ENCODE measurements at regions not wholly inside any gene's neighbourhood (a gene's known extent, or its start where the extent isn't known, plus 50 kb on each side); places are given as distances from the start of the nearest gene placed in this dataset.
"Not testable (repeated sequence)": the region's sequence is repeated elsewhere in the genome, so short reads cannot be mapped to it uniquely, and the experiment has no call there.

GRCh38 chrX:47771473-47771872 is 65.2 kb upstream of the ZNF81 start (continued):
- no peak for TF ChIP-seq POLR2G (IDR thresholded peaks at IDR 0.05; ENCODE audit: low read depth, low read length)
- no peak for TF ChIP-seq SMARCC2 (IDR thresholded peaks at IDR 0.05)
- no peak for TF ChIP-seq DNMT1 (CRISPR knock-in tag; IDR thresholded peaks at IDR 0.05)
- no peak for TF ChIP-seq MEIS1 (CRISPR knock-in tag; IDR thresholded peaks at IDR 0.05; ENCODE audit: borderline replicate concordance)
- TF ChIP-seq RBM39 (IDR thresholded peaks at IDR 0.05; ENCODE audit: low read depth, low read length, poor library complexity, severe bottlenecking): no peak
- no peak for TF ChIP-seq ZNF253 (CRISPR knock-in tag; IDR thresholded peaks at IDR 0.05; ENCODE audit: borderline replicate concordance)

GRCh38 chrX:47762826-47763225 is 73.9 kb upstream of the ZNF81 start:
- H2AFZ ChIP-seq (ENCODE audit: low read length); H3K27me3 ChIP-seq (ENCODE audit: control insufficient read depth in 1 of 2, insufficient read depth in 2 of 2, low read length in 2 of 2); CTCF ChIA-PET (ENCODE audit: low intra/inter-chr PET ratio, low total read pairs); BruUV-seq (replicated peaks); H3K4me3 ChIP-seq (replicated peaks in 1 of 3; ENCODE audit: insufficient read depth in 1 of 3, low read depth in 2 of 3, low read length in 3 of 3); H3K27ac ChIP-seq (ENCODE audit: extremely low read length, insufficient read depth, low read length); DNase-seq (ENCODE audit: low spot score); intact Hi-C loops (cut with micrococcal nuclease; ENCODE audit: unreplicated experiment); H3K79me2 ChIP-seq (ENCODE audit: insufficient read depth, low read length); in situ Hi-C loops (cut with HindIII; ENCODE audit: extremely low pct_ligation_motif_present, low pct_unique_long_range_greater_than_20kb); FAIRE-seq; ATAC-seq; H3K4me1 ChIP-seq (ENCODE audit: insufficient read depth, low read length); H3K4me2 ChIP-seq (ENCODE audit: low read depth, low read length); H4K20me1 ChIP-seq (ENCODE audit: insufficient read depth, low read length); H3K36me3 ChIP-seq (replicated peaks in 1 of 2; ENCODE audit: control insufficient read depth in 1 of 2, insufficient read depth in 2 of 2, low read length in 2 of 2); H3K9ac ChIP-seq (ENCODE audit: insufficient read depth, low read depth, low read length); H3K9me3 ChIP-seq (ENCODE audit: low read length); POLR2A ChIA-PET: not testable (repeated sequence)
- 88% methylated on average over 1 of the region's 1 CpG for WGBS (ENCODE audit: low lambda C conversion rate)

- CTCF ChIA-PET (ENCODE audit: low intra/inter-chr PET ratio, low total read pairs): no interaction called here
- in situ Hi-C loops (cut with HindIII; ENCODE audit: extremely low pct_ligation_motif_present, low pct_unique_long_range_greater_than_20kb): no loop called here
- no peak overlapping the region for H3K9ac ChIP-seq (ENCODE audit: insufficient read depth, low read depth, low read length)
- no peak for TF ChIP-seq ZNF720 (CRISPR knock-in tag; IDR thresholded peaks at IDR 0.05)
- no peak for TF ChIP-seq ZNF12 (CRISPR knock-in tag; IDR thresholded peaks at IDR 0.05)
- TF ChIP-seq ZNF780A (CRISPR knock-in tag; IDR thresholded peaks at IDR 0.05): no peak
- TF ChIP-seq ZNF747 (CRISPR knock-in tag; IDR thresholded peaks at IDR 0.05; ENCODE audit: borderline replicate concordance): no peak
- no peak for TF ChIP-seq ZNF772 (CRISPR knock-in tag; IDR thresholded peaks at IDR 0.05)
- TF ChIP-seq ZBTB1 (CRISPR knock-in tag; IDR thresholded peaks at IDR 0.05; ENCODE audit: borderline replicate concordance): no peak
- no peak for TF ChIP-seq ZBTB26 (CRISPR knock-in tag; IDR thresholded peaks at IDR 0.05; ENCODE audit: borderline replicate concordance)
- no peak for TF ChIP-seq ZNF564 (CRISPR knock-in tag; IDR thresholded peaks at IDR 0.05)
- TF ChIP-seq SP140L (CRISPR knock-in tag; IDR thresholded peaks at IDR 0.05; ENCODE audit: borderline replicate concordance): no peak
- no peak for TF ChIP-seq TRIM22 (IDR thresholded peaks at IDR 0.05)
- TF ChIP-seq NR2F6 (IDR thresholded peaks at IDR 0.05): no peak
- no peak for TF ChIP-seq NR2F6 (CRISPR knock-in tag; IDR thresholded peaks at IDR 0.05)
- TF ChIP-seq PITX1 (CRISPR knock-in tag; IDR thresholded peaks at IDR 0.05): no peak
Measured at GRCh38 chrX:47752685-47753084, 84.0 kb upstream of the ZNF81 start.

More at GRCh38 chrX:47752685-47753084, 84.0 kb upstream of the ZNF81 start:
- no TSS peak for BruUV-seq (replicated peaks)
- H3K4me1 ChIP-seq (ENCODE audit: insufficient read depth, low read length): no peaks in the 10 kb centered on the region
- no peak for FAIRE-seq
- H3K4me3 ChIP-seq (replicated peaks in 1 of 3; ENCODE audit: insufficient read depth in 1 of 3, low read depth in 2 of 3, low read length in 3 of 3): no peak overlapping the region
- H3K27me3 ChIP-seq (ENCODE audit: control insufficient read depth in 1 of 2, insufficient read depth in 2 of 2, low read length in 2 of 2): no peaks in the 10 kb centered on the region
- H3K4me2 ChIP-seq (ENCODE audit: low read depth, low read length): no peak overlapping the region
- no peak for DNase-seq (ENCODE audit: low spot score)
- no peak for ATAC-seq
- POLR2A ChIA-PET: no interaction called here
- H2AFZ ChIP-seq (ENCODE audit: low read length): no peak overlapping the region
- intact Hi-C loops (cut with micrococcal nuclease; ENCODE audit: unreplicated experiment): no loop called here
- no peak overlapping the region for H3K27ac ChIP-seq (ENCODE audit: extremely low read length, insufficient read depth, low read length)
- no peaks in the 10 kb centered on the region for H3K79me2 ChIP-seq (ENCODE audit: insufficient read depth, low read length)
- no peaks in the 10 kb centered on the region for H3K36me3 ChIP-seq (replicated peaks in 1 of 2; ENCODE audit: control insufficient read depth in 1 of 2, insufficient read depth in 2 of 2, low read length in 2 of 2)
- no peaks in the 10 kb centered on the region for H3K9me3 ChIP-seq (ENCODE audit: low read length)
- WGBS (ENCODE audit: low lambda C conversion rate): 26% methylated on average over 6 of the region's 7 CpGs
- no peaks in the 10 kb centered on the region for H4K20me1 ChIP-seq (ENCODE audit: insufficient read depth, low read length)
